IgD-negative memory B cell (primary cell): ENCODE measurements at regions not wholly inside any gene's neighbourhood (a gene's known extent, or its start where the extent isn't known, plus 50 kb on each side); places are given as distances from the start of the nearest gene placed in this dataset.

Experiments used
- H3K27ac Mint-ChIP-seq, 3 donors: one replicate each; pipeline ENCODE4 v1.8.0; 2020 to 2022; ENCODE audit warnings: mild to moderate bottlenecking in 3 of 3, mixed read lengths in 3 of 3, moderate library complexity in 1 of 3
- H3K27me3 Mint-ChIP-seq: one replicate; pipeline ENCODE4 v1.8.0; 2021; ENCODE audit warnings: mixed read lengths
- H3K36me3 Mint-ChIP-seq: one replicate; pipeline ENCODE4 v1.8.0; 2020; ENCODE audit warnings: mild to moderate bottlenecking, mixed read lengths
- H3K4me1 Mint-ChIP-seq, 3 donors: one replicate each; pipeline ENCODE4 v1.8.0; 2020 to 2022; ENCODE audit warnings: mixed read lengths in 3 of 3, mild to moderate bottlenecking in 1 of 3
- H3K4me3 Mint-ChIP-seq, 4 donors: one replicate each; pipeline ENCODE4 v1.8.0; 2020 to 2022; ENCODE audit warnings: mild to moderate bottlenecking in 4 of 4, mixed read lengths in 4 of 4, moderate library complexity in 3 of 4
- H3K9me3 Mint-ChIP-seq, 3 donors: one replicate each; pipeline ENCODE4 v1.8.0; 2020 to 2021; ENCODE audit warnings: mixed read lengths in 3 of 3, mild to moderate bottlenecking in 1 of 3

- Mint-ChIP-seq H3K9me3 (no peaks in the 10 kb centered on the region), H3K27ac (no peak overlapping the region)
These were observed 82.2 kb downstream of the EPDR1 start for GRCh38 chr7:38002689-38003088.

DNA sequence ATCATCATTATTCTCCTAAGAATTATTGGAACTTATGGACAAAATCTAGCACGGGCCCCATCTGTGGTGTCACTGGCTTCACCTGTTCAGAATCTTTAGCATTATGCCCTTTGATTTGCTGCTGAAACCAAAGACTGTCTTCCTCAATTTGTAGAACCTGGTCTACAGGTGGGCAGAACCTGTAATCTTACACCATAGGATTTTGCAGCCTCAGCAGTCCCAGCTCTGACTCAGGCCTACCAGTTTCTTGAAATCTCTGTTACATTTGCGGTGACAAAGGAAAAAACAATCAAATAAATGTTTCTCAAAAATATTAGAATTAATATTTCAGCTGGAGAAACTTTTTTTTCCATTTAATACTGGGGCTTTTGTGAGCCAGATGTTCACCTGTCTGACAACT, 86.1 kb downstream of the EPDR1 start:
- no peak overlapping the region for H3K27ac Mint-ChIP-seq
- peaks cover 1 to 12% (median 8%) of the 10 kb centered on the region in 3 donors for H3K9me3 Mint-ChIP-seq
- H3K27me3 Mint-ChIP-seq = peaks cover 4% of the 10 kb centered on the region

More at GRCh38 chr7:38002689-38003088, 82.2 kb downstream of the EPDR1 start:
- Mint-ChIP-seq H3K36me3 (no peaks in the 10 kb centered on the region), H3K4me1 (no peaks in the 10 kb centered on the region), H3K27me3 (peaks cover 7% of the 10 kb centered on the region), H3K4me3 (no peak overlapping the region)

GRCh38 chr7:38007096-38007495, 86.7 kb downstream of the EPDR1 start:
- no peaks in the 10 kb centered on the region for H3K4me1 Mint-ChIP-seq
- no peak overlapping the region for H3K27ac Mint-ChIP-seq
- peaks cover 4% of the 10 kb centered on the region for H3K27me3 Mint-ChIP-seq
- peaks cover 1 to 12% (median 8%) of the 10 kb centered on the region in 3 donors for H3K9me3 Mint-ChIP-seq
- H3K4me3 Mint-ChIP-seq = no peak overlapping the region
- no peaks in the 10 kb centered on the region for H3K36me3 Mint-ChIP-seq

More for the DNA sequence above, 86.1 kb downstream of the EPDR1 start:
- H3K4me3 Mint-ChIP-seq = no peak overlapping the region
- no peaks in the 10 kb centered on the region for H3K4me1 Mint-ChIP-seq
- no peaks in the 10 kb centered on the region for H3K36me3 Mint-ChIP-seq

DNA sequence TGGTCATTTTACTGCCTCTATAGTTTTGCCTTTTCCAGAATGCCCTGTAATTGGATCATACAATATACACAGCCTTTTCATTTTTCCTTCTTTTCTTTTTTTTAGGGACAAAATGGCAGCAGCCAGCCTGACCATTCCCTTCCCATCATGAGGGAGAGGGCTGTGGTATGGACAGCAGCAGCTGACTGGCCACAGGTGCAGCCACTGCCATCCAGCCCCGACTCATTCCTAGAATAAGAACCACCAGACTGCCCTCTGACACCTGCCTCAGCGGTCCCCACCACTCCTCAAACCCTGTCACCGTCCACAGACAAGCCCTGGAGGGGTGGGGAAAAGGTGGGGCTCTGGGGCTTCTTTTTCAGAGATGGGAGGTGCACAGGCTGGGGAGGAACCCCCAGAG, 92.8 kb downstream of the EPDR1 start:
- peaks cover 1 to 12% (median 8%) of the 10 kb centered on the region in 3 donors for H3K9me3 Mint-ChIP-seq
- no peak overlapping the region for H3K27ac Mint-ChIP-seq
- no peaks in the 10 kb centered on the region for H3K36me3 Mint-ChIP-seq
- H3K4me1 Mint-ChIP-seq = no peaks in the 10 kb centered on the region
- H3K27me3 Mint-ChIP-seq = peaks cover 4% of the 10 kb centered on the region
- H3K4me3 Mint-ChIP-seq = no peak overlapping the region

- no peaks in the 10 kb centered on the region for H3K4me1 Mint-ChIP-seq
- H3K4me3 Mint-ChIP-seq = no peak overlapping the region
- H3K27ac Mint-ChIP-seq = no peak overlapping the region
- no peaks in the 10 kb centered on the region for H3K36me3 Mint-ChIP-seq
- H3K27me3 Mint-ChIP-seq = peaks cover 9% of the 10 kb centered on the region
- H3K9me3 Mint-ChIP-seq = peaks cover 0 to 2% (median 0%) of the 10 kb centered on the region in 3 donors
These were observed 96.1 kb downstream of the EPDR1 start for GRCh38 chr7:38016567-38016966.

GRCh38 chr7:38017320-38017719, 96.9 kb downstream of the EPDR1 start:
- H3K27me3 Mint-ChIP-seq = peaks cover 9% of the 10 kb centered on the region
- H3K4me3 Mint-ChIP-seq = no peak overlapping the region
- H3K36me3 Mint-ChIP-seq = no peaks in the 10 kb centered on the region
- H3K27ac Mint-ChIP-seq = no peak overlapping the region
- peaks cover 0 to 2% (median 0%) of the 10 kb centered on the region in 3 donors for H3K9me3 Mint-ChIP-seq
- H3K4me1 Mint-ChIP-seq = no peaks in the 10 kb centered on the region

GRCh38 chr7:38020121-38020785, 99.8 kb downstream of the EPDR1 start:
- Mint-ChIP-seq H3K9me3 (peaks cover 0 to 2% (median 0%) of the 10 kb centered on the region in 3 donors), H3K27ac (no peak overlapping the region), H3K36me3 (no peaks in the 10 kb centered on the region), H3K4me1 (no peaks in the 10 kb centered on the region), H3K4me3 (no peak overlapping the region), H3K27me3 (peaks cover 9% of the 10 kb centered on the region)

GRCh38 chr7:38021892-38022291, 101.5 kb downstream of the EPDR1 start:
- Mint-ChIP-seq H3K27ac (no peak overlapping the region), H3K9me3 (peaks cover 0 to 2% (median 0%) of the 10 kb centered on the region in 3 donors), H3K27me3 (peaks cover 7% of the 10 kb centered on the region), H3K4me1 (no peaks in the 10 kb centered on the region), H3K4me3 (no peak overlapping the region), H3K36me3 (no peaks in the 10 kb centered on the region)

- Mint-ChIP-seq H3K9me3 (peaks cover 0 to 5% (median 0%) of the 10 kb centered on the region in 3 donors), H3K27ac (no peak overlapping the region), H3K36me3 (no peaks in the 10 kb centered on the region), H3K27me3 (peaks cover 3% of the 10 kb centered on the region), H3K4me1 (no peaks in the 10 kb centered on the region), H3K4me3 (no peak overlapping the region)
These were observed 105.4 kb downstream of the EPDR1 start for GRCh38 chr7:38025815-38026214.

- H3K4me3 Mint-ChIP-seq = no peak overlapping the region
- H3K36me3 Mint-ChIP-seq = no peaks in the 10 kb centered on the region
- H3K27me3 Mint-ChIP-seq = peaks cover 1% of the 10 kb centered on the region
- H3K4me1 Mint-ChIP-seq = no peaks in the 10 kb centered on the region
- peaks cover 0 to 5% (median 0%) of the 10 kb centered on the region in 3 donors for H3K9me3 Mint-ChIP-seq
- no peak overlapping the region for H3K27ac Mint-ChIP-seq
These were observed 107.5 kb downstream of the EPDR1 start for GRCh38 chr7:38027884-38028455.

GRCh38 chr7:38034062-38034908, 113.8 kb downstream of the EPDR1 start:
- no peaks in the 10 kb centered on the region for H3K36me3 Mint-ChIP-seq
- no peaks in the 10 kb centered on the region for H3K4me1 Mint-ChIP-seq
- H3K9me3 Mint-ChIP-seq = peaks cover 0 to 9% (median 3%) of the 10 kb centered on the region in 3 donors
- H3K27ac Mint-ChIP-seq = no peak overlapping the region
- peaks cover 3% of the 10 kb centered on the region for H3K27me3 Mint-ChIP-seq
- H3K4me3 Mint-ChIP-seq = no peak overlapping the region

DNA sequence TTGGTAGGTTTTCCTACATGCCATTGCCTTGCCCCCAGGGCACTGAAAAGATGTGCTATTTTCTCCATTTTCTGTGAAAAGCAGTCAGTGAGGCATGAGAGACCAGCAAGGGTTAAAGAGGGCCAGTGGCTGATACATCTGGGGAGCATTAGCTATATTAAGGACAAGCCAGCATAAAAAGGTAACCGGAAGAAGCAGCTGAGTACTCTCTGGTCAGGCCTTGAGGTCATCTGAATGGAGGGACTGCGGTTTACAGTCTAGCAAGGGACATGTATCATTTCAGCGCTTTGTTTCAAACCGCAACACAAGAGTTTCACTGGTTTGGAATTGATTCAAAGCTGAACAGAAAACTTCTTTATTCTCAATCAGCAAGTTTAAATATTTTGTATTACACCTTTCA, 120.4 kb downstream of the EPDR1 start:
- peaks cover 0 to 4% (median 0%) of the 10 kb centered on the region in 3 donors for H3K9me3 Mint-ChIP-seq
- no peaks in the 10 kb centered on the region for H3K36me3 Mint-ChIP-seq
- no peaks in the 10 kb centered on the region for H3K27me3 Mint-ChIP-seq
- no peak overlapping the region for H3K27ac Mint-ChIP-seq
- H3K4me3 Mint-ChIP-seq = no peak overlapping the region
- no peaks in the 10 kb centered on the region for H3K4me1 Mint-ChIP-seq

DNA sequence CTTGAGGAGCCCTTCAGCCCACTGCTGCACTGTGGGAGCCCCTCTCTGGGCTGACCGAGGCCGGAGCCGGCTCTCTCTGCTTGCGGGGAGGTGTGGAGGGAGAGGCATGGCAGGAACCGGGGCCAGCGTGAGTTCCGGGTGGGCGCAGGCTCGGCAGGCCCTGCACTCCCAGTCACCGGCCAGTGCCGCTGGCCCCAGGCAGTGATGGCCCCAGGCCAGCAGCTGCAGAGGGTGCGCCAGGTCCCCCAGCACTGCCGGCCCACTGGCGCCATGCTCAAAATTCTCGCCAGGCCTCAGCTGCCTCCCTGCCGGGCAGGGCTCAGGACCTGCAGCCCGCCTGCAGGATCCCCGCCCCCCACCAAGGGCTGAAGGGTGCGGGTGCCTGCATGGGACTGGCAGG, 128.4 kb upstream of the STARD3NL start:
- peaks cover 0 to 7% (median 2%) of the 10 kb centered on the region in 3 donors for H3K9me3 Mint-ChIP-seq
- H3K27me3 Mint-ChIP-seq = peaks cover 4% of the 10 kb centered on the region
- no peaks in the 10 kb centered on the region for H3K4me1 Mint-ChIP-seq
- H3K27ac Mint-ChIP-seq = no peak overlapping the region
- H3K4me3 Mint-ChIP-seq = no peak overlapping the region
- H3K36me3 Mint-ChIP-seq = no peaks in the 10 kb centered on the region

- Mint-ChIP-seq H3K27ac (no peak overlapping the region), H3K4me1 (no peaks in the 10 kb centered on the region), H3K36me3 (no peaks in the 10 kb centered on the region)
These were observed 126.7 kb upstream of the STARD3NL start for GRCh38 chr7:38051311-38051710.

GRCh38 chr7:38051786-38052185, 126.3 kb upstream of the STARD3NL start:
- Mint-ChIP-seq H3K9me3 (peaks cover 0 to 7% (median 2%) of the 10 kb centered on the region in 3 donors), H3K27me3 (peaks cover 6% of the 10 kb centered on the region), H3K4me1 (no peaks in the 10 kb centered on the region), H3K36me3 (no peaks in the 10 kb centered on the region), H3K4me3 (no peak overlapping the region), H3K27ac (no peak overlapping the region)

More at GRCh38 chr7:38051311-38051710, 126.7 kb upstream of the STARD3NL start:
- no peak overlapping the region for H3K4me3 Mint-ChIP-seq
- peaks cover 0 to 7% (median 2%) of the 10 kb centered on the region in 3 donors for H3K9me3 Mint-ChIP-seq
- H3K27me3 Mint-ChIP-seq = peaks cover 6% of the 10 kb centered on the region
